ENCODE measurements at regions not wholly inside any gene's neighbourhood (a gene's known extent, or its start where the extent isn't known, plus 50 kb on each side); places are given as distances from the start of the nearest gene placed in this dataset.

DNA sequence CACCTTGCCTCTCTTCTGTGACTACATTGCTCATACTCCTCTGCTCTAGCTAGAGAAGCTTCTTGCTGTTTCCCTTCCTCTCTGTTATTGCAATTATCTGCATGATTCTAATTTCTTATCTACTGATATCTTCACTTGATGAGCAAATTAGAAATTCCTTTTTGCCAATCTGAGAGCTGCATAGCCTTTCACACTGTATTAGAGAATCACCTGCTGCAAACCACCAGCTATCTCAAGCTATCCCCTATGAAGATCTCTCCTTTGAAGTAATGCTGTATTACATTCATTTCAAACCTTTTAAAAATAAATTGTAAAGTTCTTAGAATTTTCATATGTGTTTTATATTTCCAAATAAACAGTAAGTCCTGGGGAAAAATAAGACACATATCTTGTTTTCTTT, 89.0 kb upstream of the ZNF804B start (continued):
- TF ChIP-seq, protein P1, sequence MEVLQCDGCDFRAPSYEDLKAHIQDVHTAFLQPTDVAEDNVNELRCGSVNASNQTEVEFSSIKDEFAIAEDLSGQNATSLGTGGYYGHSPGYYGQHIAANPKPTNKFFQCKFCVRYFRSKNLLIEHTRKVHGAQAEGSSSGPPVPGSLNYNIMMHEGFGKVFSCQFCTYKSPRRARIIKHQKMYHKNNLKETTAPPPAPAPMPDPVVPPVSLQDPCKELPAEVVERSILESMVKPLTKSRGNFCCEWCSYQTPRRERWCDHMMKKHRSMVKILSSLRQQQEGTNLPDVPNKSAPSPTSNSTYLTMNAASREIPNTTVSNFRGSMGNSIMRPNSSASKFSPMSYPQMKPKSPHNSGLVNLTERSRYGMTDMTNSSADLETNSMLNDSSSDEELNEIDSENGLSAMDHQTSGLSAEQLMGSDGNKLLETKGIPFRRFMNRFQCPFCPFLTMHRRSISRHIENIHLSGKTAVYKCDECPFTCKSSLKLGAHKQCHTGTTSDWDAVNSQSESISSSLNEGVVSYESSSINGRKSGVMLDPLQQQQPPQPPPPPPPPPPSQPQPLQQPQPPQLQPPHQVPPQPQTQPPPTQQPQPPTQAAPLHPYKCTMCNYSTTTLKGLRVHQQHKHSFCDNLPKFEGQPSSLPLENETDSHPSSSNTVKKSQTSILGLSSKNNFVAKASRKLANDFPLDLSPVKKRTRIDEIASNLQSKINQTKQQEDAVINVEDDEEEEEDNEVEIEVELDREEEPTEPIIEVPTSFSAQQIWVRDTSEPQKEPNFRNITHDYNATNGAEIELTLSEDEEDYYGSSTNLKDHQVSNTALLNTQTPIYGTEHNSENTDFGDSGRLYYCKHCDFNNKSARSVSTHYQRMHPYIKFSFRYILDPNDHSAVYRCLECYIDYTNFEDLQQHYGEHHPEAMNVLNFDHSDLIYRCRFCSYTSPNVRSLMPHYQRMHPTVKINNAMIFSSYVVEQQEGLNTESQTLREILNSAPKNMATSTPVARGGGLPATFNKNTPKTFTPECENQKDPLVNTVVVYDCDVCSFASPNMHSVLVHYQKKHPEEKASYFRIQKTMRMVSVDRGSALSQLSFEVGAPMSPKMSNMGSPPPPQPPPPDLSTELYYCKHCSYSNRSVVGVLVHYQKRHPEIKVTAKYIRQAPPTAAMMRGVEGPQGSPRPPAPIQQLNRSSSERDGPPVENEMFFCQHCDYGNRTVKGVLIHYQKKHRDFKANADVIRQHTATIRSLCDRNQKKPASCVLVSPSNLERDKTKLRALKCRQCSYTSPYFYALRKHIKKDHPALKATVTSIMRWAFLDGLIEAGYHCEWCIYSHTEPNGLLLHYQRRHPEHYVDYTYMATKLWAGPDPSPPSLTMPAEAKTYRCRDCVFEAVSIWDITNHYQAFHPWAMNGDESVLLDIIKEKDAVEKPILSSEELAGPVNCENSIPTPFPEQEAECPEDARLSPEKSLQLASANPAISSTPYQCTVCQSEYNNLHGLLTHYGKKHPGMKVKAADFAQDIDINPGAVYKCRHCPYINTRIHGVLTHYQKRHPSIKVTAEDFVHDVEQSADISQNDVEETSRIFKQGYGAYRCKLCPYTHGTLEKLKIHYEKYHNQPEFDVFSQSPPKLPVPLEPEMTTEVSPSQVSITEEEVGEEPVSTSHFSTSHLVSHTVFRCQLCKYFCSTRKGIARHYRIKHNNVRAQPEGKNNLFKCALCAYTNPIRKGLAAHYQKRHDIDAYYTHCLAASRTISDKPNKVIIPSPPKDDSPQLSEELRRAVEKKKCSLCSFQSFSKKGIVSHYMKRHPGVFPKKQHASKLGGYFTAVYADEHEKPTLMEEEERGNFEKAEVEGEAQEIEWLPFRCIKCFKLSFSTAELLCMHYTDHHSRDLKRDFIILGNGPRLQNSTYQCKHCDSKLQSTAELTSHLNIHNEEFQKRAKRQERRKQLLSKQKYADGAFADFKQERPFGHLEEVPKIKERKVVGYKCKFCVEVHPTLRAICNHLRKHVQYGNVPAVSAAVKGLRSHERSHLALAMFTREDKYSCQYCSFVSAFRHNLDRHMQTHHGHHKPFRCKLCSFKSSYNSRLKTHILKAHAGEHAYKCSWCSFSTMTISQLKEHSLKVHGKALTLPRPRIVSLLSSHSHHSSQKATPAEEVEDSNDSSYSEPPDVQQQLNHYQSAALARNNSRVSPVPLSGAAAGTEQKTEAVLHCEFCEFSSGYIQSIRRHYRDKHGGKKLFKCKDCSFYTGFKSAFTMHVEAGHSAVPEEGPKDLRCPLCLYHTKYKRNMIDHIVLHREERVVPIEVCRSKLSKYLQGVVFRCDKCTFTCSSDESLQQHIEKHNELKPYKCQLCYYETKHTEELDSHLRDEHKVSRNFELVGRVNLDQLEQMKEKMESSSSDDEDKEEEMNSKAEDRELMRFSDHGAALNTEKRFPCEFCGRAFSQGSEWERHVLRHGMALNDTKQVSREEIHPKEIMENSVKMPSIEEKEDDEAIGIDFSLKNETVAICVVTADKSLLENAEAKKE (CRISPR knock-in tag; IDR thresholded peaks at IDR 0.05) = no peak

DNA sequence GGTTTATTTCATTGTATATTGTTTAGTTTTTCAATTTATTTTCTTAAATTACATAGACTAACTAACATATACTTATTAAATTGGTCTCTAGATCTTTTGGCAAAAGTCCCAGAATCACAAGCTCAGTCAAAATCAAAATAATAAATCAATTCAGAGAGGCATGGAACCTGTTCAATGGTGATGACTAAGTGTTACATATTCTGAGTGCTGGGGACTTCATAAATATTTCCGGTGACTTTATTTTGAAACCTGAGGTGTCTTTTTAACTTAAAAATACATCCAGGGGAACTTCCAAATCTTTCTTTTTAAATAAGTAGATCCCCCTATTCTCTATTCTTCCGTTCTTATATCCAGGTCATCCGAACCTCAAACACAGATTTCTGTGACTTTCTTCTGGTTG, 89.6 kb upstream of the ZNF804B start:
- Histone ChIP-seq H3K27ac (ENCODE audit: low read depth) (no peak overlapping the region), H3K4me2 (no peak overlapping the region), H4K20me1 (replicated peaks; ENCODE audit: insufficient read depth) (no peaks in the 10 kb centered on the region), H3K4me1 (ENCODE audit: insufficient read depth) (peaks cover 26% of the 10 kb centered on the region), H3K4me3 (no peak overlapping the region), H3F3A (replicated peaks; ENCODE audit: low read depth) (no peaks in the 10 kb centered on the region), H3K79me2 (replicated peaks; ENCODE audit: insufficient read depth) (no peaks in the 10 kb centered on the region), H3K27me3 (ENCODE audit: insufficient read depth) (no peaks in the 10 kb centered on the region), H3K9me2 (ENCODE audit: insufficient read depth) (0 out of 2 replicates have a peak, but pooled peaks cover 9% of the 10 kb centered on the region), H2AFZ (peak overlapping the region; percentile 14; the same call in 1 of the 2 replicates), H3K36me3 (ENCODE audit: insufficient read depth) (no peaks in the 10 kb centered on the region)
- H3K9me3 Mint-ChIP-seq = no peaks in the 10 kb centered on the region
- no peaks in the 10 kb centered on the region; the same call in 2 of the 3 replicates for H3K36me3 Mint-ChIP-seq (ENCODE audit: low read depth)
- ATAC-seq (no peak), DNase-seq (ENCODE audit: low spot score) (no peak)
- H3K27ac Mint-ChIP-seq = no peak overlapping the region
- H3K27me3 Mint-ChIP-seq (ENCODE audit: insufficient read depth, low read depth, poor library complexity) = no peaks in the 10 kb centered on the region
- peaks cover 29% of the 10 kb centered on the region for H3K4me1 Mint-ChIP-seq
- H3K4me3 Mint-ChIP-seq = no peak overlapping the region
- TF ChIP-seq, protein P1 (CRISPR knock-in tag; IDR thresholded peaks at IDR 0.05) = no peak
- TF ChIP-seq ZNF114 (CRISPR knock-in tag; IDR thresholded peaks at IDR 0.05) = no peak
- no peak for TF ChIP-seq EZH2 (IDR thresholded peaks at IDR 0.05; ENCODE audit: low read depth, unreplicated experiment)
- TF ChIP-seq, protein P2, sequence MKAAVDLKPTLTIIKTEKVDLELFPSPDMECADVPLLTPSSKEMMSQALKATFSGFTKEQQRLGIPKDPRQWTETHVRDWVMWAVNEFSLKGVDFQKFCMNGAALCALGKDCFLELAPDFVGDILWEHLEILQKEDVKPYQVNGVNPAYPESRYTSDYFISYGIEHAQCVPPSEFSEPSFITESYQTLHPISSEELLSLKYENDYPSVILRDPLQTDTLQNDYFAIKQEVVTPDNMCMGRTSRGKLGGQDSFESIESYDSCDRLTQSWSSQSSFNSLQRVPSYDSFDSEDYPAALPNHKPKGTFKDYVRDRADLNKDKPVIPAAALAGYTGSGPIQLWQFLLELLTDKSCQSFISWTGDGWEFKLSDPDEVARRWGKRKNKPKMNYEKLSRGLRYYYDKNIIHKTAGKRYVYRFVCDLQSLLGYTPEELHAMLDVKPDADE (IDR thresholded peaks at IDR 0.05) = no peak
- TF ChIP-seq CREB1 (CRISPR knock-in tag; IDR thresholded peaks at IDR 0.05; ENCODE audit: low read depth) = no peak
- no peak for TF ChIP-seq ZNF331 (CRISPR knock-in tag; IDR thresholded peaks at IDR 0.05; ENCODE audit: low read depth)
- no peak for TF ChIP-seq STAT1 (IDR thresholded peaks at IDR 0.05; ENCODE audit: unreplicated experiment)
